A549 (cell line): ENCODE measurements at regions not wholly inside any gene's neighbourhood (a gene's known extent, or its start where the extent isn't known, plus 50 kb on each side); places are given as distances from the start of the nearest gene placed in this dataset.

Source experiments
- CTCF ChIP-seq: fragments of >200 bp; sonication (Bioruptor Twin); formaldehyde crosslinking; IDR thresholded peaks from 3 replicates; pipeline ENCODE4 v1.5.1; 2016
- MAZ ChIP-seq: fragments of 150-350 bp; IDR thresholded peaks from 2 replicates; pipeline ENCODE4 v1.6.1; 2014; ENCODE audit warnings: antibody characterized with exemption, low read depth, low read length, borderline replicate concordance

- TF ChIP-seq MAZ (no peak), CTCF (no peak)
Observed at GRCh38 chr12:116420227-116420880, 138.8 kb upstream of the MAP1LC3B2 start.
